Stimulated activated CD4-positive, alpha-beta T cell treated with anti-CD3 and anti-CD28 coated beads, TNF-alpha, amount 100 ng/mL, for 1 hour (primary cell): ENCODE measurements at regions not wholly inside any gene's neighbourhood (a gene's known extent, or its start where the extent isn't known, plus 50 kb on each side); places are given as distances from the start of the nearest gene placed in this dataset.

Experiments
- DNase-seq, 3 donors: peaks; one replicate each; pipeline ENCODE4 v3.0.0-alpha.2; 2020; ENCODE audit warnings: low read depth in 3 of 3, low spot score in 1 of 3

DNA sequence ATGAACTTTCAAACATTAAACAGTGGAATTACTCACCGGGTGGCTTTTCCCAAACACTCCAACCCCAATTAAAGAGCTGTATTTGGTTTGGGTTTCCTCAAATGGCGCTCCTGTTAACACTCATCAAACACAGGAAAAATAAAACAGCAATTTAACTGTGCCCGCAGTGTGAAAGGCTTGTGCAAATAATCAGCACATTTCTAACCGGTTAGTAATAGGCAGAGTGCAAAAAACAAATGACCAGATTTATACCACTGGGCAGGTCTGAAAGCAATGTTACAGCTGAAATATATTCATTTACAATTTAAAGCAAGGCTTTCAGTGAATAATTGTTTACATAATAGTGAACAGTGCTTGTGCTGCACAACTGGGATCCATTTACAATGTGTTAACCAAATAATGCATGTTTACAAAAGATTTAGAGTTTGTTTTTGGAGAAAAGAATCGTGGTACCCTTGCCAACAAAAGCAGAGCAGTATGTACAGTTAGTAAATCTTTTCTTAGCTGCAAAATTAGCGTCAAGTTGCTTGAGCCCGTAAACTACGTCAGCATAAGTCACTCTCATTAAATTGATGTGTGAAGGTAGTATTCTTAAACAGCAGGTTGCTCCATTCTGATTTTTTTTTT is 662.9 kb upstream of the ZNF608 start:
- DNase-seq = no peak

DNA sequence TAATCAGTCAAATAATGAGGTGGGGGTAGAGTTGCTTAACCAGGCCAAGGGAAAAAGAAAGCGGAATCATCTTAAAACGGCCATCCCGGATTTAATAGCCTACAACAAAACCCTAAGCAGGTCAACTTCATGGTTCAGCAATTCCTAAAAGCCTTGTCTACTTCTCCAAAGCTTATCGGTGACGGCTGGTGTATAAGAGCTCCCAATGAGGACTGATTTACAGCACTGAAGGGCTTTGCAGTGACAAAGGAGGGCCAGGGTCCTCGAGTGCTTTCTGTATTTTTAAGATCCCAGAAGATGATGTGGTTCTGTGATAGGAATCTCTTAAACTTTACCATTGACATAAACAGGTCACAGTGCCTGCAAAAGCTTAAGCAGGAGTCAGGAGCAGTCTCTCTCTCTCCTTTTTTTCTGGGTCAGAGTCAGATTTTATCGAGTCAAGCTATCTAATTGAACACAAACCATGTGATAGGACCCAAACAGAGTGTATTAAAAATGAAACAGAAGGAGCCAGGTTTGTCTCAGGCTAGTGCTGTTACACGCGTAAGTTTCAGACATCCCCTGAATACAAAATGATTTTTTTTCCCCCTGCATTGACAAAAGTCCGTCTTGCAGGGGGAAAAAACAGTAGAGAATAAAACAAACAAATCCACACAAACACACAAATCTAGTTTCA is 663.6 kb upstream of the ZNF608 start:
- DNase-seq = no peak

DNA sequence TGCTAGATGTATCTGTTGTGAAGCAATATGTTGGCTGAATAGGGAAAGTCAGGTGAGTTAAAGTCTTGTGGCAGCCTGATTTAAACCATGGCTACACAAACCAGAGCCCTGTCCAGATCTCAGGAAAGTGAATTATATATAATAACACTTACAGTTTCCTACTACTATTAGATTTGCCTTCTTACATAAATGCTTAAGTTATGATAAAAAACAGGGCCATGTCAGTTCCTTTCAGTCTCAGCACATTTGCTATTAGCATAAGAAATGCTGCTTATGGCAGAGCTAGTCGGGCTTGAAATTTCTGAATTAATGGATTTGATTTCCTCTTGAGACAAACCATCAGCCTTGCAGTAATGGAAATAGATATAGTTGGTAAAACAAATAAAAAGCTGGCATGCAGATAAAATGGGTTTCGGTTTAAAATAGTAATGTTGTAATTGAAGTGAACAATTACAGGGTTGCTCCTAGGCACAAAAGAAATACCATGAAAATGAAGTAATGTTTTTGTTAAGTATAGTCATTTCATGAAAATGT is 664.2 kb upstream of the ZNF608 start:
- no peak for DNase-seq

DNA sequence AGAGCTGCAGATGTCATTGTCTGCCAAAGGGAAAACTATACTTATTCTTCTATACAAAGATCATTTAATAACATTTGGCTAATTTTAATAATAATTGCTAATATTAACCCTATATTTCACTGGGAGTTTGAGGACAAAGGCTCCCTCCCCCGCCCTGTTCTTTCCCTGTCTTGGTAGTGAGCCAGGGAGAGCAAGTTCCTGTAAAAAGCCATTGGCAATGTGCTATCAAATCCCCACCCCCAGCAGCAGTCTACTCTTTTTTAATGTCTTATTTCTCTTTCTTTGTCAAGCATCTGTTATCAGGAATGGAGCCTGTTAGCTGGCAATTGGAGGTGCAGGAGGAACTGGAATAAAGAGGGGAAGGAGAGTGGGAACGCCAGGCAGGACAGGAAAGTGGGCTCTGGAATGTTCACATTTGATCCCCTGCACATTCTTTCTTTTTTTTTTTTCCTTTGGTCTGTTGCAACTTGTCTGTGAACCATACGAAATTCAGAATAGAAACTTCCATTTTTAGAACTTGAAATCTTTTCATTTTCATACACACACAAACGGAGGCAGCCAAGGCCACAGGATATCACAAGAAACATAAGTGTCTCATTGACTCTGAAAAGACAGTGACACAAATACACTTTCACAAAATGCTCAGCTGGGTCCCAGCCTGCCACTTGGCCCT is 664.8 kb upstream of the ZNF608 start:
- no peak for DNase-seq

DNA sequence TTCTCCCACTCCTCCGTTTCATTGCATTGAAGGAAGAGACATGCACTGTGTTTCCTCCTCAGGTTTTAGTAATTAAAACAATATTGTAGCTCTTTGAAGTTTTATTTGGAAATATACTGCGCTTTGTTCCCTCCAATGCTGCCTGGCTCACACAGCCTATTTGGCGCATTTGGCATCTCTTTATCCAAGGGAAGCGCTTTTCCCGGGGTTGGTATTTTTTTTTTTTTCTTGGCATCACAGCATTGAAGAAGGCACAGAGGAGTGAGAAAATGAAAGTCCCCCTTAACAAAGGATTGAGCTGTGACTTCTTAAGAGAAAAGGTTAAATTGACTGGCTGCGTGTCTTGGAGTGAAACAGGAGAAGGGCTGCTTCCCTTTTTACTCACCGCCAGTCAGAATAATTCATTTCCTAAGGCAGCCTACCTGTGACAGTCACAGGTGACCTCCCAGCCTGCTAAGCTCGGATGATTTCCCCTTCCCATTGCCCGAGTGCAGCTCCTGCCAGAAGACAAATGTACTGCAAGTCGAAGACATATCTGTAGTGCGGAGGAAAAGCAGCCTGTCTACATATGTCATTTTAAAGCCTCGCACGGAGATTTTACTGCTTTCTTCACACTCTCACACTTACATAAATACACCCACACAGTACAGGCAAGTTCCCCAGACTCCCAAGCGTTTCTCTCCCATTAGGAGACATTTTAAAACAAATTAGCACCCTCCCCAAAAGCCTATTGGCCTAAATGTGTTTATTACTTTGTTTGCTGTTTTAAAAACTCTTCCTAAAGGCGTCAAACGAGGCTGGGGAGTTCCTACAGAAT is 665.5 kb upstream of the ZNF608 start:
- DNase-seq = no peak

DNA sequence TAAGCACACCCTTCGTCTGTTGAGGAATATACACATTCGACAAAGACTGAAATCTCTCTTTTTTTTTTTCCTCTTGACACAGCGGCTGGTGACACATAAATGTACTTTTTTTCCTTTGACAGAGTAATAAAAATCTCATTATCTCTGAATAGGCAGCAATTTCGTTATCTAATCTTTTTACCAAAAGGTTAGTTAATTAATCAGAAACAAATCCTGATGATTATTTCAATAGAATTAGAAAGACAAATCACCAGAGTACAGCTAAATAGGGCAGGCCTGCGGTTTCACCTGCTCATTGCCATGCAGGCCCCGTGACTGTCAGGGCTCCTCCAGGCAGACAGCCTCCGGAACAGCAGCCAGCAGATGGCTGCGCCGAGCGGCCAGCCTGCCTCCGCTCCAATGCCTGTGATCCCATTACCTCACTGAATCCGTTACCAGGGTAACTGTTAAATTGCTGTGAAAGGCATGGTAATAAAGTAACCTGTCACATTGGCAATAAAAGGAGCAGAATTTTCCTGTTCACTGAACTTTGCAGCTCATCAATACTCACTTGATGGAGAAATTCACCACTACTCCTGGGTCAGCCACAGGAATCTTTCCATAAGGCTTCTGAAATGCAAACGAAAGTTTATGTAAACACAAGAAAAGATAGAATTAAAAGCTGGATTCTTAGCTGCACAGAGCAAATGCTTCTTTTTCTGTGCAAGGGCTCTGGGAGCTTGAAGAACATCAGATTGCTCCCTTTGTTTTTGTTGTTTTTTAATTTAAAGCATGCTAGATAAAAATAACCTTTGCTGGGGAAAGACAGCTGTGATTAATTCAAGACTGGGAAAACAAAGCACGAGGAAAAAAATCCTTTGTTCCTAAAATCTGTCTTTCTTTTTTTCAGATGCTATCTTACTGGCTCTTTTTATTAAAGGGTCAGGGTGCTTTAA is 666.4 kb upstream of the ZNF608 start:
- no peak for DNase-seq

DNA sequence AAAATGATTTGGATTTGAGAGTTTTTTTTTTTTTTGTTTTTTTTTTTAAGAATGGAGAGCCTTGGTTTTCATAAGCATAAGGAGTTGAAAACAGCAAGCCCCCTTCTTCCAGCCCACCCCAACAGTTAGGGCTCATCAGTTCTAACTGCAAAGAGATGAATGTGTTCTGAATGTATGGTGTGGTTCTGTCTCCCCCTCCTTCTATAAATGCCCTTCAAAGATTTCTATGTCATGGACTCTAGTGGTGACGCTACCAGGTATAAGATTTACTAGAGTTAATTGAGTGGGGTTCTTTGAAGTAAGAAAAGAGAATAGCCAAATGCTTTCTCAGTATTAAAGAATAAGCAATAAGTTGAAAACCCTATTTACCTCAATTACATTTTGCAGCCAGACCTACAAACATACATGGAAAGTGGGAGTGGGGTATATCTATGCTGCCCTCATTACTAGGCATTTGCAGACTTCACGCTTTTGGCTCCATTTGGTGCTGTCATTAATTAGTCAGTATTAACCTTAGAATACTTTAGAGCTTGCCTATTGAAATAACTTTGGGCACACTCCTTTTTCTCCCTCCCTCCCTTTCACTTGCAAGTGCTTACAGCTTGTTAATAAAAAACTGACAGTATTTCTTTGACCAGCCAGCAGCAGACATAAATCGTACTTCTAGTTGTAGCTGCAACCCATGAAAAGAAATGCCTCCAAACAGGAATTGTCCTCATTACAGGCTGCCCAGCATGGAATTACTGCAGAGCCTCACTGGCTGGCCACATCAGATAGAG is 667.2 kb upstream of the ZNF608 start:
- DNase-seq = no peak

DNA sequence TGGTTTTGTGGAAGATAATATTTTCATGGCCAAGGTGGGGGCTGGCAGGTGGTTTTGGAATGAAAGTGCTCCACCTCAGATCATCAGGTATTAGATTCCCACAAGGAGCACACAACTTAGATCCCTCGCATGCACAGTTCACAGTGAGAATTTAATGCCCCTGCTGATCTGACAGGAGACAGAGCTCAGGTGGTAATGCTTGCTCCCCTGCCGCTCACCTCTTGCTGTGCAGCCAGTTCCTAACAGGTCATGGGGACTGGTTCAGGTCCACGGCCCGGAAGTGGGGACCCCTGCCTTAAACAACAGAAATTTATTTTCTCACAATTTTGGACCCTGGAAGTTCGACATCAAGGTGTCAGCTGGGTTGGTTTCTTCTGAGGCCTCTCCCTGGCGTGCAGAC is 668.7 kb upstream of the ZNF608 start:
- no peak for DNase-seq

DNA sequence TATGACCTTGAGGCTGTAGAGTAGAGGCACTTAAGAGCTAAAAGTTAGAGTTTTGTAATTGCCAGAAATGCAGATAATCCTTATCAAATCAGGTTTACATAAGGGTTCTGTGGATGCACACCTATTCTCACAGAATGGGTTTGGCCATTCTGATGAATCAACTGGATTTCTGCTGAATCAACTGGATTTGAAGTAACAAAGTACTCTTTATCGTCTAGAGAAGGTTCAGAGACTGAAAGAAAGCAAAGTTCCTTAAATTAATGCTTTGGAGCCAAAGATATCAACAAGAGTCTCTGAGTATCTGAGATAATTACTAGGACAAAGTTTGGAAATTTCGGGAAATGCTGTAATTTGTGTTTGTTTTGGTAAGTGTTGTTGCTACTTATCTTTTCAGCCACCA is 669.6 kb upstream of the ZNF608 start:
- DNase-seq = no peak

DNA sequence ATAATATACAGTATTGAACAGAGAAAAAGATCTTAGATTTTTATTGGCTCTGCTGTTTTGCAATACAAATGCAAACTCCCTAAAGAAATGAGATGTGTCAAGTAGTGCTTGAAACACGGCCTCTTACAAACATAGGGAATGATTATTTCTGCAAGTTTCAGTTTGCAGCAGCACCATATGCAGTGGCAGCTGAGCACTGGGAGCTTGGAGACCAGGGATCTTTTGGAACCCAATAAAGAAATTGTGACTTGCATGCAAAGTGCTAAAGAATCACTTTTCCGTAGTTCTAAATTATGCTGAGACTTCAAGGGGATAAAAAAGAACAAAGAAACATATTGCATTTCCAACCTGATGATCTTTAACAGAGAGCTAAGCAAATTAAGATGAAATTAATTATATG is 674.6 kb upstream of the ZNF608 start:
- no peak for DNase-seq

DNA sequence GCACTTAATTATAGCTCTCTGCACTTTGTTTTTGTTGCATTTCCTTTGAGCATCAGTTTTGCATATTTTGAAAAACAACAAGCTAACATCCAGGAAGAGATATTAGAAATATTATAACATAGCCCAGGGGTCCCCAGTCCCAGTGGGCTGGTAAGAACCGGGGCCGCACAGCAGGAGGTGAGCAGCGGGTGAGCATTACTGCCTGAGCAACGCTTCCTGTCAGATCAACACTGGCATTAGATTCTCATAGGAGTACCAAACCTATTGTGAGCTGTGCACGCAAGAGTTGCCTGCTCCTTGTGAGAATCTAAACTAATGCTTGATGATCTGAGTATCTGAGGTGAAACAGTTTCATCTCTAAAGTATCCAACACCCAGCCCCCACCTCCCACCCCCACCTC is 675.9 kb upstream of the ZNF608 start:
- no peak for DNase-seq

DNA sequence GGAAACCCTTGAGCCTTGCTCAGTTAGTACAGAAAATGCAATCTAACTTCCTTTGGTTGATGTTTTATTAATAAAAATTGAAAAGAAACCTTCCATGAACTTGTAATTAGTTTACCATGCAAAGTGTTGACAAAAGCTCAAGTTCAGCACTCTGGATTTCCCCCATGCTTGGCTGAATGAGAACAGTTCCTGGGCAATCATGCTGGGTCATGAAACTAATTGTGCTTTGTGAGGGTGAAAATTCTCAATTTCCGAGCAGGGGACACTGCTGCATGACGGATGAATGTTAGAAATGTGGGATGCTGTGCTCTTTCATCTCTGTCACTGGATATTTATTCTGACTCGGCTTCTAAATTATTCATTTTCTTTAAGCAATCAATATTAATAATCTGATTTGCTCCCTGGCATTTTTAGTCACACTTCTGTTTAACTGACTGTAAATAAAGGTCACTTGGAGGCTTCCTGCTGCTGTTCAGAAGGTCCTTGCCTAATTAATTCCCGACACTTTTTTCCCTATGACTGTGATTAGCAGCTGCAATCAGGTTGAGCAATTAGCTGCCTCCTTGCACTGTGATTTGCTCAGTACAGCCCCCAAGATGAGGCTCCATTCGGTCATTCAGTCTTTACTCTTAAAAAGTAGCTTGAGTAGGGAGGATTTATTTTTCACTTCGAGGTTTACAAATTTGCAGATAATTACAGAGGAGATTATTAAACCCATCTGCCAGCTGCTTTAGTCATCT is 678.1 kb upstream of the ZNF608 start:
- DNase-seq = no peak

DNA sequence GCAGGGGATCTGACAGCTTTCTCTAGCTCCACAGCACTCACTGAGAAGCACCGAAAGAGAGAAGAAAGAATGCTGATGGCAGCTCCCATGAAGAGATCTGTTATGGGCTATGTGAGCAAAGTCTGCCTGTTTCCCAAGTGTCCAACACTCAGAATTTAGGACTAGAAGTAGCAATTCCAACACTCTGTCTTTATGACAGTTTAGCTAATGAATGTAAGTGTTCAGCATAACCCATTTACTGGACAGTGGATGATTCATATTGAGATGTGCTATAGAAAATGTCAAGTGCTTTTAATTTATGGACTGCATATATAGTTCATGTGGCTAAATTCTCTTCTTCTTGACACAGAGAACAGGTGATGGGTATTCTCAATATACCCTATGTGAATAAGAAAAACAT is 683.1 kb upstream of the ZNF608 start:
- DNase-seq = no peak

DNA sequence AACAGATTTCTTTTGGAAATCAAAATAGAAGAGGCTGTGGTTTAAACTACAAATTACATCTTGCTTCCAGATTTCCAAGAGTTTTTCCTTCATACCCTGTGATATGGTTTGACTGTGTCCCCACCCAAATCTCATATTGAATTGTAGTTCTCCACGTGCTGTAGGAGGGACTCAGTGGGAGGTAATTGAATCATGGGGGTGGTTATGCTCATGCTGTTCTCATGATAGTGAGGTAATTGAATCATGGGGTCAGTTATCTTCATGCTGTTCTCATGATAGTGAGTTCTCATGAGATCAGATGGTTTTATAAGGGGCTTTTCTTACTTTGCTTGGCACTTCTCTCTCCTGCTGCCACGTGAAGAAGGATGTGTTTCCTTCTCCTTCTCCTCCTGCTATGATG is 687.0 kb upstream of the ZNF608 start:
- no peak for DNase-seq

DNA sequence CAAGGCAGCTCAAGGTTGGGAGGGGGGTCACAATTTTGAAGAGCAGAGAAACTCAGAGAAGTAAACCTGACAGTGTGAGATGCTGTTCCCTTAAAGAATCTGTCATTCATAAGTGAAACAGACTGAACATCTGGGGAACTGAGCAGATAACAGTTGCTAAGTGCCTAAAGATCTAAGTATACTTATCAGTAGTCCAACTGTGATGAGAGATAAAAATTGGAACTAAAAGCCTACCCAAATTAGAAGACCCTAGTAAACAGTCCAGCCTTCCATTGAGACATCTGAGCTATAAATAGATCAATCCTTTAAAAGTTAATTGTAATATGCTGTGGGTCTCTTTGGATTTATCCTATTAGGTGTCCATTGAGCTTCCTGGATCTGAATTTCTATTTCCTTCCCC is 692.8 kb upstream of the ZNF608 start:
- DNase-seq = no peak

DNA sequence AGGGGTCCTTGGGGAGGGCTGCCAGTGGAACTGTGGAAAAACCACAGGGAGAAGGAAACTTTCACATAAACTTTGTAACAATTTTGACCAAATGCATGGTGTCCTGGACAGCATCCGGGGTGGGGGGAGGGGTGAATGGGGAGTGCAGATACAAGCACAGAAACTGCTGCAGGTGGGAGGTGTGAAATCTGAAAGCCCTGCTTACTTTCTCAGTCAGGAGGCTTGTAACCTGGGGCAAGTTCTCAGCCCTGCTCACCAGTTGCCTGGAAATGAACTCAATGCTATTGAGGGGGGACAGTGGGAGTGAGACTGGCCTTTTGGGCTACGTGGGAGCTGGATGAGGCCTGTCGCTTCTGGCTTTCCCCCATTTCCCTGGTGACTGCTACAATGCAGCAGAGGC is 694.5 kb upstream of the ZNF608 start:
- DNase-seq = no peak

DNA sequence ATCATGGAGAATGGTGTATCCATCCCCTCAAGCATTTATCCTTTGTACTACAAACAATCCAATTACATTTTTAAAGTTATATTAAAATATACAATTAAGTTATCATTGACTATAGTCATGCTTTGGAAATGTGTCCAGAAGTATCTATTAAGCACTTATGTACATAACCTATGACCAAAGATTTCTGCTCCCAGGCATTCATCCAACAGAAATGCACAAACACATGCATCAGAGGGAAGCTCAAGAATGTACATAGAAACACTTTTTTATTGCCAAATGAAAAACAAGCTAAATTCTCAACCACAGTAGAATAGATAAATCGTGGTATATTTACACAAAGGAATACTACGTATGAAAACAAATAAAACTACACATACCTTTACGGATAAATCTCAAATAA is 700.5 kb upstream of the ZNF608 start:
- no peak for DNase-seq

DNA sequence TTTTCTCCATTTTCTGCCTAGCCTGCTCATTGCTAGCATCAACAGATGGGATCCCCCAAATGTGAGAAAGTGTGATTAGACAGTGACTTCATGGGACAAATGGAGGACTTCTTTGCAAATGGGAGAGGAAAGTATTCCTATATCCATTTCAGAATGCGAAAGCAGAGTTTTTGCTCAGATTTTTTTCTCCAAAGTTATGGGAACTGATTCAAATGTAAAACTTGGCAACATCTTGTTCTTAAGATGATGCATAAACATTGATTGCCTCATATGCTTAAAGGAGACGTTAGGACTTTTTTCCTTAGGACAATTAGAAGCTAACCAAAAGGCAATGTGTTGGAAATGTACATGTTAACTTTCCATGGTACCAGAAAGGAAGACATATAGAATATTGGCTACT is 704.3 kb upstream of the ZNF608 start:
- no peak for DNase-seq

DNA sequence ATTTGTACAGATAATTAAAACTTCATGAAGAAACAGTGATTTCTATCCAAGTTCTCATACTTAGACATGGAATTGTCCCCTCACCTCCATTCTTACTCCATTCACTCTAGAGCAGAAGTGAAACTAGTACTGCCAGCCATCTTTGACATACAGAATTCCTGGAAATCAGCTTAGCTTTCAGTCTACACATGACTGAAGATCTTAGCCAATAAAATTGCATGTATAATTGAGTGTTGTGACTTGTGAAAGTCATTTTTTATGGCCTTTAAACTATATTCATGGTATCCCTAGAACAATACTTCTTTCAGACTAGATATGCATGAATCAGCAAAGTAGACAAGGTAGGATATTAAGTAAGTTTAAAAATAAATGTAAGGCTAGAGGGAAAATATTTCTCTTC is 705.2 kb upstream of the ZNF608 start:
- DNase-seq = no peak
